Testis (tissue), 2 donors: ENCODE measurements at regions not wholly inside any gene's neighbourhood (a gene's known extent, or its start where the extent isn't known, plus 50 kb on each side); places are given as distances from the start of the nearest gene placed in this dataset.

Source experiments
- CTCF ChIP-seq, 3 experiments: fragments of 450-650 bp in 2 of 3; fragments of 200-600 bp in 1 of 3; sonication (generic) in 1 of 3; IDR thresholded peaks; one replicate each; pipeline ENCODE4 v1.5.1; 2016 to 2019; ENCODE audit warnings: antibody characterized with exemption in 3 of 3, mild to moderate bottlenecking in 2 of 3, moderate library complexity in 1 of 3
- POLR2A ChIP-seq: fragments of 450-650 bp; IDR thresholded peaks from one replicate; pipeline ENCODE4 v1.6.1; 2017; ENCODE audit warnings: antibody characterized with exemption, mild to moderate bottlenecking, moderate library complexity

GRCh38 chr7:145031162-145031561 lies 195.3 kb upstream of the TPK1 start:
- no peak for TF ChIP-seq POLR2A
- no peak for TF ChIP-seq CTCF (IDR thresholded peaks at IDR 0.05)
